HEK293 (cell line): ENCODE measurements at regions not wholly inside any gene's neighbourhood (a gene's known extent, or its start where the extent isn't known, plus 50 kb on each side); places are given as distances from the start of the nearest gene placed in this dataset.

Experiments used
- CTCF ChIA-PET: fragments of 350-600 bp; formaldehyde crosslinking; extraction: SDS; loops from one replicate; lab custom pipeline; 2021; ENCODE audit warnings: antibody characterized with exemption; lab: Yijun Ruan, JAX
- POLR2A ChIA-PET: fragments of 300-600 bp; formaldehyde crosslinking; extraction: SDS; loops from one replicate; lab custom pipeline; 2020; ENCODE audit warnings: antibody characterized with exemption, inconsistent platforms; lab: Yijun Ruan, JAX
- H3K27ac ChIP-seq: fragments of 200-500 bp; sonication (Bioruptor generic); 2 replicates; pipeline ENCODE4 v1.5.1; 2014; ENCODE audit warnings: low read depth, low read length, control low read depth, inconsistent platforms; ENCODE audit errors: extremely low read depth
- H3K36me3 ChIP-seq, 2 experiments: fragments of 200-500 bp in 1 of 2; sonication (Bioruptor generic) in 1 of 2; 1 replicate in 1 of 2; 2 replicates in 1 of 2; pipeline ENCODE4 v1.5.1; 2014 to 2017; ENCODE audit warnings: inconsistent platforms in 2 of 2, low read length in 2 of 2; ENCODE audit not compliant: control insufficient read depth in 2 of 2, insufficient read depth in 1 of 2
- H3K4me1 ChIP-seq: fragments of 200-500 bp; sonication (Bioruptor generic); 2 replicates; pipeline ENCODE4 v1.5.1; 2014; ENCODE audit warnings: mild to moderate bottlenecking, low read length, inconsistent platforms; ENCODE audit not compliant: control insufficient read depth, insufficient read depth
- H3K4me3 ChIP-seq: 2 replicates; pipeline ENCODE4 v1.5.1; 2011; ENCODE audit warnings: low read depth, mild to moderate bottlenecking, control low read depth, low read length, moderate library complexity
- H3K9me3 ChIP-seq: fragments of 200-500 bp; sonication (Bioruptor generic); 2 replicates; pipeline ENCODE4 v1.5.1; 2014; ENCODE audit warnings: low read depth, low read length, inconsistent platforms; ENCODE audit not compliant: control insufficient read depth, insufficient read depth
- CTCF ChIP-seq: fragments of 450-650 bp; formaldehyde crosslinking; IDR thresholded peaks from 2 replicates; pipeline ENCODE4 v1.5.1; 2016; ENCODE audit warnings: missing biosample characterization, missing genetic modification characterization
- ELK4 ChIP-seq: IDR thresholded peaks from 2 replicates; pipeline ENCODE4 v1.6.1; 2011; ENCODE audit warnings: mild to moderate bottlenecking, low read depth, low read length, borderline replicate concordance
- KLF1 ChIP-seq: fragments of 450-650 bp; formaldehyde crosslinking; IDR thresholded peaks from 2 replicates; pipeline ENCODE4 v1.5.1; 2016; ENCODE audit warnings: missing biosample characterization, missing genetic modification characterization
- MZF1 ChIP-seq: fragments of 450-650 bp; formaldehyde crosslinking; IDR thresholded peaks from 2 replicates; pipeline ENCODE4 v1.5.1; 2017; ENCODE audit warnings: missing biosample characterization, missing genetic modification characterization, borderline replicate concordance
- PATZ1 ChIP-seq: fragments of 450-650 bp; formaldehyde crosslinking; IDR thresholded peaks from 2 replicates; pipeline ENCODE4 v1.5.1; 2016; ENCODE audit warnings: missing biosample characterization, missing genetic modification characterization
- PRDM6 ChIP-seq: fragments of 450-650 bp; formaldehyde crosslinking; IDR thresholded peaks from 2 replicates; pipeline ENCODE4 v1.5.1; 2017; ENCODE audit warnings: missing biosample characterization, missing genetic modification characterization
- ZBTB11 ChIP-seq: fragments of 450-650 bp; formaldehyde crosslinking; conservative IDR thresholded peaks from 2 replicates; pipeline ENCODE4 v1.5.1; 2016; ENCODE audit warnings: low read depth, missing biosample characterization, missing genetic modification characterization
- ZBTB26 ChIP-seq: fragments of 450-650 bp; formaldehyde crosslinking; optimal IDR thresholded peaks from 2 replicates; pipeline ENCODE3; 2016; ENCODE audit warnings: missing biosample characterization, mild to moderate bottlenecking, missing genetic modification characterization
- ZEB2 ChIP-seq: fragments of 450-650 bp; formaldehyde crosslinking; IDR thresholded peaks from 2 replicates; pipeline ENCODE4 v1.5.1; 2016; ENCODE audit warnings: missing biosample characterization, missing genetic modification characterization
- ZIC2 ChIP-seq: fragments of 450-650 bp; formaldehyde crosslinking; IDR thresholded peaks from 2 replicates; pipeline ENCODE4 v1.5.1; 2016; ENCODE audit warnings: missing biosample characterization, missing genetic modification characterization
- ZNF121 ChIP-seq: fragments of 450-650 bp; formaldehyde crosslinking; IDR thresholded peaks from 2 replicates; pipeline ENCODE4 v1.5.1; 2016; ENCODE audit warnings: missing biosample characterization, missing genetic modification characterization
- ZNF133 ChIP-seq: fragments of 450-650 bp; formaldehyde crosslinking; IDR thresholded peaks from 2 replicates; pipeline ENCODE4 v1.5.1; 2016; ENCODE audit warnings: missing biosample characterization, missing genetic modification characterization
- ZNF302 ChIP-seq: fragments of 450-650 bp; formaldehyde crosslinking; IDR thresholded peaks from 2 replicates; pipeline ENCODE4 v1.5.1; 2016; ENCODE audit warnings: missing biosample characterization, missing genetic modification characterization, low read depth
- ZNF341 ChIP-seq: fragments of 450-650 bp; formaldehyde crosslinking; IDR thresholded peaks from 2 replicates; pipeline ENCODE4; 2016; ENCODE audit warnings: low read depth, missing biosample characterization, missing genetic modification characterization
- ZNF362 ChIP-seq: fragments of 450-650 bp; formaldehyde crosslinking; IDR thresholded peaks from 2 replicates; pipeline ENCODE4 v1.5.1; 2016; ENCODE audit warnings: missing biosample characterization, missing genetic modification characterization
- ZNF426 ChIP-seq: fragments of 450-650 bp; formaldehyde crosslinking; IDR thresholded peaks from 2 replicates; pipeline ENCODE4 v1.5.1; 2017; ENCODE audit warnings: missing biosample characterization, missing genetic modification characterization, mild to moderate bottlenecking, inconsistent platforms, moderate library complexity
- ZNF521 ChIP-seq: fragments of 450-650 bp; formaldehyde crosslinking; IDR thresholded peaks from 2 replicates; pipeline ENCODE4 v1.5.1; 2017; ENCODE audit warnings: missing biosample characterization, mild to moderate bottlenecking, missing genetic modification characterization
- ZNF560 ChIP-seq: fragments of 450-650 bp; formaldehyde crosslinking; IDR thresholded peaks from 2 replicates; pipeline ENCODE4 v1.5.1; 2017; ENCODE audit warnings: missing biosample characterization, missing genetic modification characterization, borderline replicate concordance
- ZNF791 ChIP-seq: fragments of 450-650 bp; formaldehyde crosslinking; IDR thresholded peaks from 2 replicates; pipeline ENCODE4 v1.5.1; 2016; ENCODE audit warnings: missing biosample characterization, missing genetic modification characterization
- ZSCAN16 ChIP-seq: fragments of 450-650 bp; formaldehyde crosslinking; IDR thresholded peaks from 2 replicates; pipeline ENCODE4 v1.5.1; 2016; ENCODE audit warnings: missing biosample characterization, missing genetic modification characterization

GRCh38 chr18:21979171-21979560 lies 190.2 kb upstream of the GATA6 start (continued):
- TF ChIP-seq ZIC2 (tag by site-specific recombination), result no peak

- Histone ChIP-seq H3K36me3 (no peaks in the 10 kb centered on the region), H3K9me3 (no peaks in the 10 kb centered on the region), H3K27ac (no peak overlapping the region), H3K4me1 (no peaks in the 10 kb centered on the region), H3K4me3 (no peak overlapping the region)
- ChIA-PET CTCF (interaction anchor here (0.5 to 3.6 kb wide), 3 partner anchors 18 to 68 kb away, joined by 3 to 18 read pairs (median 5); no protein-coding TSS in a partner anchor), POLR2A (no interaction called here)
- TF ChIP-seq MZF1 (tag by site-specific recombination) (no peak), KLF1 (tag by site-specific recombination) (no peak), ZSCAN16 (tag by site-specific recombination) (no peak), PRDM6 (no peak), ZNF302 (tag by site-specific recombination) (no peak), ZNF791 (tag by site-specific recombination) (no peak), CTCF (tag by site-specific recombination) (no peak)
Measured at GRCh38 chr18:21979759-21980158, 189.6 kb upstream of the GATA6 start.

GRCh38 chr18:21980744-21981143 lies 188.6 kb upstream of the GATA6 start:
- H3K4me1 ChIP-seq, result no peaks in the 10 kb centered on the region
- ChIA-PET POLR2A (interaction anchor here (0.6 to 1.2 kb wide), 3 partner anchors 10 to 91 kb away, joined by 3 to 4 read pairs (median 3); no protein-coding TSS in a partner anchor), CTCF (interaction anchor here (1.0 to 3.6 kb wide), 2 partner anchors 17 to 25 kb away, joined by 4 to 18 read pairs; no protein-coding TSS in a partner anchor)
- no peak overlapping the region for H3K27ac ChIP-seq
- H3K4me3 ChIP-seq, result no peak overlapping the region
- H3K36me3 ChIP-seq, result no peaks in the 10 kb centered on the region
- H3K9me3 ChIP-seq, result no peaks in the 10 kb centered on the region
- TF ChIP-seq ZNF791 (tag by site-specific recombination) (no peak), ZNF362 (tag by site-specific recombination) (no peak), ZNF426 (no peak), ZNF560 (tag by site-specific recombination) (no peak), ZNF133 (tag by site-specific recombination) (no peak), ZBTB11 (tag by site-specific recombination) (no peak), ELK4 (no peak), ZNF521 (tag by site-specific recombination) (no peak), ZBTB26 (no peak), ZNF121 (no peak), ZEB2 (tag by site-specific recombination) (no peak), ZNF341 (tag by site-specific recombination) (no peak), PATZ1 (no peak)
